A549 (cell line): ENCODE measurements at regions not wholly inside any gene's neighbourhood (a gene's known extent, or its start where the extent isn't known, plus 50 kb on each side); places are given as distances from the start of the nearest gene placed in this dataset.

Experiments used
- BHLHE40 ChIP-seq: IDR thresholded peaks from 2 replicates; pipeline ENCODE4 v1.6.1; 2012; ENCODE audit warnings: low read depth, low read length, inconsistent platforms
- CBX8 ChIP-seq: fragments of 200-600 bp; sonication (generic); IDR thresholded peaks from 2 replicates; pipeline ENCODE4 v1.6.1; 2016
- HOXA7 ChIP-seq: fragments of 250-450 bp; sonication (Bioruptor Pico); IDR thresholded peaks from 2 replicates; pipeline ENCODE4 v1.5.0; 2020; ENCODE audit warnings: mild to moderate bottlenecking, moderate library complexity
- MYC ChIP-seq: IDR thresholded peaks from 2 replicates; pipeline ENCODE4 v1.6.1; 2012; ENCODE audit warnings: mild to moderate bottlenecking, inconsistent platforms, low read length, improper control_type of control experiment, borderline replicate concordance
- POLR2A ChIP-seq: IDR thresholded peaks from 2 replicates; pipeline ENCODE4 v1.6.1; 2012; ENCODE audit warnings: mild to moderate bottlenecking, low read length
- ZNF302 ChIP-seq: fragments of 250-450 bp; sonication (Bioruptor Pico); IDR thresholded peaks from 2 replicates; pipeline ENCODE4 v1.9.0; 2021; ENCODE audit warnings: inconsistent platforms, mild to moderate bottlenecking, moderate library complexity
- TF ChIP-seq, protein P1 (sequence below): fragments of >200 bp; sonication (Bioruptor Twin); formaldehyde crosslinking; IDR thresholded peaks from 3 replicates; pipeline ENCODE4 v1.5.1; 2016

GRCh38 chr4:123649250-123649644, 252.7 kb downstream of the SPRY1 start:
- TF ChIP-seq BHLHE40 (no peak), POLR2A (no peak), CBX8 (no peak), MYC (no peak), ZNF302 (CRISPR knock-in tag) (no peak), HOXA7 (CRISPR knock-in tag) (no peak)
- TF ChIP-seq, protein P1, sequence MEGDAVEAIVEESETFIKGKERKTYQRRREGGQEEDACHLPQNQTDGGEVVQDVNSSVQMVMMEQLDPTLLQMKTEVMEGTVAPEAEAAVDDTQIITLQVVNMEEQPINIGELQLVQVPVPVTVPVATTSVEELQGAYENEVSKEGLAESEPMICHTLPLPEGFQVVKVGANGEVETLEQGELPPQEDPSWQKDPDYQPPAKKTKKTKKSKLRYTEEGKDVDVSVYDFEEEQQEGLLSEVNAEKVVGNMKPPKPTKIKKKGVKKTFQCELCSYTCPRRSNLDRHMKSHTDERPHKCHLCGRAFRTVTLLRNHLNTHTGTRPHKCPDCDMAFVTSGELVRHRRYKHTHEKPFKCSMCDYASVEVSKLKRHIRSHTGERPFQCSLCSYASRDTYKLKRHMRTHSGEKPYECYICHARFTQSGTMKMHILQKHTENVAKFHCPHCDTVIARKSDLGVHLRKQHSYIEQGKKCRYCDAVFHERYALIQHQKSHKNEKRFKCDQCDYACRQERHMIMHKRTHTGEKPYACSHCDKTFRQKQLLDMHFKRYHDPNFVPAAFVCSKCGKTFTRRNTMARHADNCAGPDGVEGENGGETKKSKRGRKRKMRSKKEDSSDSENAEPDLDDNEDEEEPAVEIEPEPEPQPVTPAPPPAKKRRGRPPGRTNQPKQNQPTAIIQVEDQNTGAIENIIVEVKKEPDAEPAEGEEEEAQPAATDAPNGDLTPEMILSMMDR = no peak
